ENCODE measurements at regions not wholly inside any gene's neighbourhood (a gene's known extent, or its start where the extent isn't known, plus 50 kb on each side); places are given as distances from the start of the nearest gene placed in this dataset.

- no peaks in the 10 kb centered on the region for H3K9me3 ChIP-seq
- intact Hi-C loops (cut with DNase I), result no loop called here
- no peak overlapping the region for H3K4me3 ChIP-seq
- H3K27ac ChIP-seq, result no peak overlapping the region
- no peaks in the 10 kb centered on the region for H3K36me3 ChIP-seq
- no peaks in the 10 kb centered on the region for H3K27me3 ChIP-seq
- TF ChIP-seq CTCF (IDR thresholded peaks at IDR 0.05), result no peak
- no peak for TF ChIP-seq POLR2A (IDR thresholded peaks at IDR 0.05)
- TF ChIP-seq POLR2AphosphoS5 (IDR thresholded peaks at IDR 0.05; ENCODE audit: insufficient read depth in 1 of 2, low read depth in 1 of 2), result no peak
- no peak for DNase-seq (ENCODE audit: extremely low spot score in 2 of 2)
- no peaks in the 10 kb centered on the region for H3K4me1 ChIP-seq
Measured at GRCh38 chr14:85125291-85125670, 404.7 kb upstream of the FLRT2 start.

DNA sequence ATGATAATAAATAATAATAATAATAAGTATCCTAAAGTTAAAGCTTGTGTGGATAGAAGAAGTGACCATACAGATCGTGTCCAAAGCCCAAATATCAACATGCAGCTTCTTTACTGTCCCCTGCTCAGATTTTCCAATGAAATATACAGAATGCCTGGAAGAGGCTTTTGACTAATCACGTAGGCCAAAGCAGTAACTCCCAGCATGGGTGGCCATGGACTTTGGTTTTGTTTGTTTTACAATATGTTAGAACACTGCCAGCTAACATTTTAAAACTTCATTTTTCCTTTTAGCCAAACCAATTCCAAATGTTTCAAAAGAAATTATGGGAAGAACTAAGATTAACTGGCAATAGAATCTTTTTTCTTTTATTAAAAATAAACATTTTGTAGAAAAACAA is 400.0 kb upstream of the FLRT2 start:
- no peak overlapping the region for H3K4me3 ChIP-seq
- no peaks in the 10 kb centered on the region for H3K4me1 ChIP-seq
- intact Hi-C loops (cut with DNase I), result no loop called here
- no peaks in the 10 kb centered on the region for H3K9me3 ChIP-seq
- no peak overlapping the region for H3K27ac ChIP-seq
- TF ChIP-seq CTCF (IDR thresholded peaks at IDR 0.05), result no peak
- no peak for TF ChIP-seq POLR2A (IDR thresholded peaks at IDR 0.05)
- TF ChIP-seq POLR2AphosphoS5 (IDR thresholded peaks at IDR 0.05; ENCODE audit: insufficient read depth in 1 of 2, low read depth in 1 of 2), result no peak
- H3K36me3 ChIP-seq, result no peaks in the 10 kb centered on the region
- no peaks in the 10 kb centered on the region for H3K27me3 ChIP-seq
- no peak for DNase-seq (ENCODE audit: extremely low spot score in 2 of 2)

DNA sequence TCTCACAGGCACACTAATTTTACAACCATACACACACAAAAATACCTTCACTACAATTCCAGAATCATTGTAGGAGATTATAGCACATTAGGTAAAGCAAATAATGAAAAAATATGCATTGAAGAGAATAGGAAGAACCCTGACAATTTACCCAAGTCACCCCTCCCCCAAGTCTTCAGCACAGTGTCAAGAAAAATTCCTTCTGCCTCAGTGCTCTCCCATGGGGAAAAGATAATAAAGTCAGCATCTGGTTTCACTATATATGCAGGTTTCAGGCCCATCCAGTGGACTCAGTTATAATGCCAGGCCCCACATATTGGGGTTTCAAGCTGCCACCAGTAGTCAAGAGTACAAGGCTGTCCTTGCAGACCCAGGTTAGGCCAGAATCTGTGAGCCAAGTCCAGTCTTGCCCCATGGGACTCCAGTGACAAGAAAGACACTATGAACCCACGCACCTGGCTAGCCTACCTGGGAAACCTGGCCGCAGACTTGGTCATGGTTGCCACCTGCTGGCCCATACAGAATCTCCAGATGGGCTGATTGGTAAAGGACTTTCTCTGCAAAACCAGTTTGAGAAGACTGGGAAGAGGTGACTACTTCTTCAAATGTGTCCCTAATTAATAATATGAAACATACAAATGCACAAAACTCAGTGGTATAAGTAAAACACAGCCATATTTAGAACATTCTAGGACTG is 398.6 kb upstream of the FLRT2 start:
- Histone ChIP-seq H3K36me3 (no peaks in the 10 kb centered on the region), H3K4me1 (no peaks in the 10 kb centered on the region), H3K27me3 (no peaks in the 10 kb centered on the region), H3K4me3 (no peak overlapping the region), H3K9me3 (no peaks in the 10 kb centered on the region), H3K27ac (no peak overlapping the region)
- intact Hi-C loops (cut with DNase I), result no loop called here
- no peak for DNase-seq (ENCODE audit: extremely low spot score in 2 of 2)
- TF ChIP-seq CTCF (IDR thresholded peaks at IDR 0.05) (no peak), POLR2A (IDR thresholded peaks at IDR 0.05) (no peak), POLR2AphosphoS5 (IDR thresholded peaks at IDR 0.05; ENCODE audit: insufficient read depth in 1 of 2, low read depth in 1 of 2) (no peak)

DNA sequence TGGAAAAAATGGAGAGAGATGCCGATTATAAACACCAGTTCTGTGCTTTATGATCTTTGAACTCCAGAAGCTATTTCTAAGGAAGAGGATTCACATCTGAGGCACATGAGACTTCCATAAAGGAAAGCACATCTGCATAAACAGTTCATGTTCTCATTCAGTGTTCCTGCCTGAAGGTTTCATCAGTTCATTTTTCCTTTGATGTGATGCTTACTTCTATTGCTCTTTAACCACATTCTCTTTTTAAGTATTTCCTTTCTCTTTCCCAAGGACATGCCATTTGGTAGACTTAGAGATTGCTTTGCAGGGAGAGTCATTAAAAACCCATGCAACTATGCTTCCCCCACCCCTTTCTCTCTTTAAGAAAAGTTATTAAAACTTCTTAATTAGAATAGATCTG is 387.0 kb upstream of the FLRT2 start:
- Histone ChIP-seq H3K4me1 (no peaks in the 10 kb centered on the region), H3K36me3 (no peaks in the 10 kb centered on the region), H3K4me3 (no peak overlapping the region), H3K9me3 (no peaks in the 10 kb centered on the region), H3K27ac (no peak overlapping the region), H3K27me3 (no peaks in the 10 kb centered on the region)
- TF ChIP-seq CTCF (IDR thresholded peaks at IDR 0.05) (no peak), POLR2AphosphoS5 (IDR thresholded peaks at IDR 0.05; ENCODE audit: insufficient read depth in 1 of 2, low read depth in 1 of 2) (no peak), POLR2A (IDR thresholded peaks at IDR 0.05) (no peak)
- no peak for DNase-seq (ENCODE audit: extremely low spot score in 2 of 2)
- intact Hi-C loops (cut with DNase I), result no loop called here

- intact Hi-C loops (cut with DNase I), result no loop called here
- Histone ChIP-seq H3K9me3 (no peaks in the 10 kb centered on the region), H3K36me3 (no peaks in the 10 kb centered on the region), H3K27me3 (no peaks in the 10 kb centered on the region), H3K27ac (no peak overlapping the region), H3K4me1 (no peaks in the 10 kb centered on the region), H3K4me3 (no peak overlapping the region)
- DNase-seq (ENCODE audit: extremely low spot score in 2 of 2), result no peak
- no peak for TF ChIP-seq POLR2AphosphoS5 (IDR thresholded peaks at IDR 0.05; ENCODE audit: insufficient read depth in 1 of 2, low read depth in 1 of 2)
- no peak for TF ChIP-seq CTCF (IDR thresholded peaks at IDR 0.05)
- TF ChIP-seq POLR2A (IDR thresholded peaks at IDR 0.05), result no peak
Measured at GRCh38 chr14:85146779-85147178, 383.2 kb upstream of the FLRT2 start.

Data from vagina (tissue), 2 donors.